ENCODE measurements at regions not wholly inside any gene's neighbourhood (a gene's known extent, or its start where the extent isn't known, plus 50 kb on each side); places are given as distances from the start of the nearest gene placed in this dataset.

GRCh38 chr2:147095376-147095775, 749.5 kb upstream of the ACVR2A start:
- DNase-seq (ENCODE audit: low read depth in 2 of 2), result no peak
- Histone ChIP-seq H3K4me2 (ENCODE audit: extremely low read depth, insufficient read depth, low read length) (no peak overlapping the region), H2AFZ (ENCODE audit: low read length) (no peak overlapping the region), H3K79me2 (ENCODE audit: control insufficient read depth, insufficient read depth, low read length) (no peaks in the 10 kb centered on the region), H3K4me1 (ENCODE audit: control insufficient read depth, extremely low read depth, insufficient read depth, low read length) (no peaks in the 10 kb centered on the region), H3K9me3 (ENCODE audit: control insufficient read depth, insufficient read depth, low read depth, low read length) (no peaks in the 10 kb centered on the region), H3K27me3 (ENCODE audit: control insufficient read depth, insufficient read depth, low read length) (no peaks in the 10 kb centered on the region), H4K20me1 (ENCODE audit: control insufficient read depth, extremely low read depth, insufficient read depth, low read length) (no peaks in the 10 kb centered on the region), H3K36me3 (ENCODE audit: control insufficient read depth, insufficient read depth, low read length) (no peaks in the 10 kb centered on the region), H3K27ac (ENCODE audit: insufficient read depth, low read length) (no peak overlapping the region), H3K4me3 (replicated peaks in 1 of 4; ENCODE audit: control extremely low read depth in 1 of 4, insufficient read depth in 1 of 4, low read depth in 3 of 4, low read length in 4 of 4) (no peak overlapping the region), H3K9ac (ENCODE audit: insufficient read depth, low read length) (no peak overlapping the region)
- TF ChIP-seq EZH2 (IDR thresholded peaks at IDR 0.05; ENCODE audit: low read length, missing control alignments) (no peak), CTCF (conservative IDR thresholded peaks at IDR 0.05 in 1 of 2, IDR thresholded peaks at IDR 0.05 in 1 of 2; ENCODE audit: low read depth in 1 of 2, low read length in 2 of 2) (no peak)

DNA sequence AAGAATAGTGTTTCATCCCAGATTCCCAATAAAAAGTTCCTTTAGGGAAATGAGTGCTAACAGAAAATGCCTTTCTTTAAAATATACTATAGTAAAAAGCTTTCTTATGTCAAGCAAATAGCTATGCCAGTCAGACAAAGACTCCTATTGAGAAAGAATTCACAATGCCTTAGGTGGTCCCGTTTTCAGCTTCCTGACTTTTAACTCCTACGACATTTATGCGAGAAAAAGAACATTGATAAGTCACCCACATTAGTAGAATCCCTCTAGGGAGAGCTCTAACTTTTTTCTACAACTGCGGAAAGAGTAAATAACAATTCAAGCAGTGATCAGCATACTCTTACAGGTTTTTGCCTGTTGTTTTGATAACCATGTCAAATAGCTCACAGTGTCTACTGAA, 750.8 kb upstream of the ACVR2A start:
- DNase-seq (ENCODE audit: low read depth in 2 of 2), result no peak
- H3K4me3 ChIP-seq (replicated peaks in 1 of 4; ENCODE audit: control extremely low read depth in 1 of 4, insufficient read depth in 1 of 4, low read depth in 3 of 4, low read length in 4 of 4), result no peak overlapping the region
- no peak overlapping the region for H3K4me2 ChIP-seq (ENCODE audit: extremely low read depth, insufficient read depth, low read length)
- H3K27me3 ChIP-seq (ENCODE audit: control insufficient read depth, insufficient read depth, low read length), result no peaks in the 10 kb centered on the region
- H3K27ac ChIP-seq (ENCODE audit: insufficient read depth, low read length), result no peak overlapping the region
- H3K36me3 ChIP-seq (ENCODE audit: control insufficient read depth, insufficient read depth, low read length), result no peaks in the 10 kb centered on the region
- no peaks in the 10 kb centered on the region for H3K4me1 ChIP-seq (ENCODE audit: control insufficient read depth, extremely low read depth, insufficient read depth, low read length)
- H3K9me3 ChIP-seq (ENCODE audit: control insufficient read depth, insufficient read depth, low read depth, low read length), result no peaks in the 10 kb centered on the region
- H2AFZ ChIP-seq (ENCODE audit: low read length), result no peak overlapping the region
- no peak overlapping the region for H3K9ac ChIP-seq (ENCODE audit: insufficient read depth, low read length)
- H3K79me2 ChIP-seq (ENCODE audit: control insufficient read depth, insufficient read depth, low read length), result no peaks in the 10 kb centered on the region
- no peaks in the 10 kb centered on the region for H4K20me1 ChIP-seq (ENCODE audit: control insufficient read depth, extremely low read depth, insufficient read depth, low read length)
- TF ChIP-seq EZH2 (IDR thresholded peaks at IDR 0.05; ENCODE audit: low read length, missing control alignments), result no peak

DNA sequence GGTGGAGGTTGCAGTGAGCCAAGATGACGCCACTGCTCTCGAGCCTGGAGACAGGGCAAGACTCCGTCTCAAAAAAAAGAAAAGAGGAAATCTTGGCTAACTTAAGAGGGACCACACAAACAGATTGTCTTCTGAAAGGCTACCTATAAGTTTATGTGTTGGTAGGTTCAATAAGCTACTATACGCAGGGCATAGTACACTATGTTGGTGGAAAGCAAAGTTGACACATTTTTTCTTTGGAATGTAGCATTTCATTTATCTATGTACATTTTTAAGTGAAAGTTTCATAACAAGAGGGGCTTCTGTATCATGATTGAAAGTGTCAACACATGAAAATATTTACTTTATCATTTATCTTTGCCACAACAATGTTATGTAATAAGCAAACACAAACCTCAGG, 752.6 kb upstream of the ACVR2A start:
- H3K4me2 ChIP-seq (ENCODE audit: extremely low read depth, insufficient read depth, low read length), result no peak overlapping the region
- H3K79me2 ChIP-seq (ENCODE audit: control insufficient read depth, insufficient read depth, low read length), result no peaks in the 10 kb centered on the region
- H3K4me3 ChIP-seq (replicated peaks in 1 of 4; ENCODE audit: control extremely low read depth in 1 of 4, insufficient read depth in 1 of 4, low read depth in 3 of 4, low read length in 4 of 4), result no peak overlapping the region
- no peak overlapping the region for H2AFZ ChIP-seq (ENCODE audit: low read length)
- no peak for DNase-seq (ENCODE audit: low read depth in 2 of 2)
- no peaks in the 10 kb centered on the region for H3K27me3 ChIP-seq (ENCODE audit: control insufficient read depth, insufficient read depth, low read length)
- H3K9me3 ChIP-seq (ENCODE audit: control insufficient read depth, insufficient read depth, low read depth, low read length), result no peaks in the 10 kb centered on the region
- H3K27ac ChIP-seq (ENCODE audit: insufficient read depth, low read length), result no peak overlapping the region
- H3K4me1 ChIP-seq (ENCODE audit: control insufficient read depth, extremely low read depth, insufficient read depth, low read length), result no peaks in the 10 kb centered on the region
- H4K20me1 ChIP-seq (ENCODE audit: control insufficient read depth, extremely low read depth, insufficient read depth, low read length), result no peaks in the 10 kb centered on the region
- no peaks in the 10 kb centered on the region for H3K36me3 ChIP-seq (ENCODE audit: control insufficient read depth, insufficient read depth, low read length)
- TF ChIP-seq EZH2 (IDR thresholded peaks at IDR 0.05; ENCODE audit: low read length, missing control alignments), result no peak
- no peak for TF ChIP-seq CTCF (conservative IDR thresholded peaks at IDR 0.05 in 1 of 2, IDR thresholded peaks at IDR 0.05 in 1 of 2; ENCODE audit: low read depth in 1 of 2, low read length in 2 of 2)
- H3K9ac ChIP-seq (ENCODE audit: insufficient read depth, low read length), result no peak overlapping the region

All from fibroblast of lung (primary cell).